H9 (cell line): ENCODE measurements at regions not wholly inside any gene's neighbourhood (a gene's known extent, or its start where the extent isn't known, plus 50 kb on each side); places are given as distances from the start of the nearest gene placed in this dataset.

Experiments
- DNase-seq: peaks from one replicate; pipeline ENCODE4 v3.0.0-alpha.2; 2017
- H2AFZ ChIP-seq: one replicate; pipeline ENCODE4 v1.6.1; 2013; ENCODE audit warnings: mild to moderate bottlenecking, low read length, control low read depth, moderate library complexity
- H2AK5ac ChIP-seq: 2 replicates; pipeline ENCODE4 v1.6.1; 2013; ENCODE audit warnings: low read length, control low read depth, mixed read lengths; ENCODE audit not compliant: insufficient read length
- H2BK120ac ChIP-seq: one replicate; pipeline ENCODE4 v1.6.1; 2013; ENCODE audit warnings: low read depth, mild to moderate bottlenecking, low read length, control low read depth, inconsistent platforms; ENCODE audit not compliant: poor library complexity, severe bottlenecking
- H2BK12ac ChIP-seq: 2 replicates; pipeline ENCODE4 v1.6.1; 2013; ENCODE audit warnings: low read length, control low read depth, mixed read lengths, low read depth; ENCODE audit not compliant: insufficient read length
- H2BK15ac ChIP-seq: 2 replicates; pipeline ENCODE4 v1.6.1; 2013; ENCODE audit warnings: low read depth, low read length, control low read depth
- H2BK20ac ChIP-seq: one replicate; pipeline ENCODE4 v1.6.1; 2013; ENCODE audit warnings: low read depth, mild to moderate bottlenecking, low read length, control low read depth, inconsistent platforms; ENCODE audit not compliant: poor library complexity, severe bottlenecking
- H2BK5ac ChIP-seq: 2 replicates; pipeline ENCODE4 v1.6.1; 2013; ENCODE audit warnings: low read length, control low read depth, mixed read lengths; ENCODE audit not compliant: insufficient read length
- H3K14ac ChIP-seq: 2 replicates; pipeline ENCODE4 v1.6.1; 2013; ENCODE audit warnings: low read length, control low read depth; ENCODE audit not compliant: insufficient read depth
- H3K18ac ChIP-seq: 2 replicates; pipeline ENCODE4 v1.6.1; 2013; ENCODE audit warnings: low read depth, mild to moderate bottlenecking, mixed read lengths, low read length, control low read depth; ENCODE audit not compliant: insufficient read length
- H3K23ac ChIP-seq: 2 replicates; pipeline ENCODE4 v1.6.1; 2013; ENCODE audit warnings: low read length, control low read depth, mixed read lengths, low read depth; ENCODE audit not compliant: insufficient read length
- H3K23me2 ChIP-seq: 2 replicates; pipeline ENCODE4 v1.6.1; 2013; ENCODE audit warnings: low read depth, mild to moderate bottlenecking, mixed read lengths, low read length, control low read depth; ENCODE audit not compliant: insufficient read length, poor library complexity, severe bottlenecking
- H3K27ac ChIP-seq: 2 replicates; pipeline ENCODE4 v1.5.1; 2013; ENCODE audit warnings: low read length, control low read depth, mixed read lengths, low read depth; ENCODE audit not compliant: insufficient read length
- H3K27me3 ChIP-seq: 2 replicates; pipeline ENCODE4 v1.6.1; 2013; ENCODE audit warnings: low read length, control low read depth, inconsistent platforms; ENCODE audit not compliant: insufficient read depth
- H3K4ac ChIP-seq: 2 replicates; pipeline ENCODE4 v1.6.1; 2013; ENCODE audit warnings: low read depth, mild to moderate bottlenecking, control low read depth, inconsistent platforms, low read length, moderate library complexity
- H3K4me1 ChIP-seq: 2 replicates; pipeline ENCODE4 v1.6.1; 2013; ENCODE audit warnings: low read length, control low read depth, inconsistent platforms; ENCODE audit not compliant: insufficient read depth
- H3K4me2 ChIP-seq: 2 replicates; pipeline ENCODE4 v1.6.1; 2013; ENCODE audit warnings: low read length, control low read depth, mixed read lengths; ENCODE audit not compliant: insufficient read length, insufficient read depth
- H3K56ac ChIP-seq: 2 replicates; pipeline ENCODE4 v1.6.1; 2013; ENCODE audit warnings: low read depth, mild to moderate bottlenecking, mixed read lengths, low read length, control low read depth; ENCODE audit not compliant: insufficient read length
- H3K79me1 ChIP-seq: 2 replicates; pipeline ENCODE4 v1.6.1; 2013; ENCODE audit warnings: low read depth, mild to moderate bottlenecking, moderate library complexity, low read length, control low read depth, inconsistent platforms; ENCODE audit not compliant: insufficient read depth, poor library complexity, severe bottlenecking
- H3K79me2 ChIP-seq: 2 replicates; pipeline ENCODE4 v1.6.1; 2013; ENCODE audit warnings: low read length, control low read depth, inconsistent platforms; ENCODE audit not compliant: insufficient read depth
- H3K9ac ChIP-seq: 2 replicates; pipeline ENCODE4 v1.6.1; 2013; ENCODE audit warnings: low read length, control low read depth, mixed read lengths; ENCODE audit not compliant: insufficient read length; ENCODE audit errors: extremely low read depth
- H3K9me3 ChIP-seq: one replicate; pipeline ENCODE4 v1.6.1; 2013; ENCODE audit warnings: low read depth, low read length, inconsistent platforms; ENCODE audit not compliant: control insufficient read depth
- H3T11ph ChIP-seq: one replicate; pipeline ENCODE4 v1.6.1; 2013; ENCODE audit warnings: mild to moderate bottlenecking, low read length, control low read depth, inconsistent platforms
- H4K20me1 ChIP-seq: one replicate; pipeline ENCODE4 v1.6.1; 2013; ENCODE audit not compliant: control insufficient read depth, insufficient read length, insufficient read depth
- H4K5ac ChIP-seq: 2 replicates; pipeline ENCODE4 v1.6.1; 2013; ENCODE audit warnings: low read depth, mild to moderate bottlenecking, mixed read lengths, low read length, control low read depth; ENCODE audit not compliant: insufficient read length
- H4K8ac ChIP-seq: replicated peaks from 2 replicates; pipeline ENCODE4 v1.6.1; 2013; ENCODE audit warnings: low read length, control low read depth, mixed read lengths, low read depth; ENCODE audit not compliant: insufficient read length
- H4K91ac ChIP-seq: 2 replicates; pipeline ENCODE4 v1.6.1; 2013; ENCODE audit warnings: low read depth, mild to moderate bottlenecking, moderate library complexity, mixed read lengths, low read length, control low read depth; ENCODE audit not compliant: insufficient read length
- H3K27ac Mint-ChIP-seq, 3 experiments: 2 replicates in 2 of 3; 3 replicates in 1 of 3; pipeline ENCODE4 v1.8.0; 2020 to 2021; ENCODE audit warnings: mixed read lengths in 3 of 3, mild to moderate bottlenecking in 1 of 3, moderate library complexity in 1 of 3
- H3K27me3 Mint-ChIP-seq: 2 replicates; pipeline ENCODE4 v1.8.0; 2021; ENCODE audit warnings: low read depth, mild to moderate bottlenecking, moderate library complexity, mixed read lengths
- H3K36me3 Mint-ChIP-seq, 3 experiments: 2 replicates in 2 of 3; 3 replicates in 1 of 3; pipeline ENCODE4 v1.8.0; 2020 to 2021; ENCODE audit warnings: low read depth in 3 of 3, mixed read lengths in 3 of 3; ENCODE audit not compliant: insufficient read depth in 1 of 3
- H3K4me1 Mint-ChIP-seq, 2 experiments: 2 replicates each; pipeline ENCODE4 v1.8.0; 2020; ENCODE audit warnings: mixed read lengths in 2 of 2
- H3K4me3 Mint-ChIP-seq, 2 experiments: 2 replicates in 1 of 2; 3 replicates in 1 of 2; pipeline ENCODE4 v1.8.0; 2020 to 2021; ENCODE audit warnings: mild to moderate bottlenecking in 2 of 2, mixed read lengths in 2 of 2, moderate library complexity in 1 of 2
- H3K9me3 Mint-ChIP-seq, 2 experiments: 2 replicates in 1 of 2; 3 replicates in 1 of 2; pipeline ENCODE4 v1.8.0; 2020; ENCODE audit warnings: mild to moderate bottlenecking in 2 of 2, mixed read lengths in 2 of 2, moderate library complexity in 1 of 2
- CTCF ChIP-seq: fragments of 200-600 bp; sonication (generic); conservative IDR thresholded peaks from 3 replicates; pipeline ENCODE4 v1.8.0; 2021; ENCODE audit warnings: antibody characterized with exemption, mild to moderate bottlenecking
- WGBS: extraction: QIAGEN DNeasy Blood & Tissue Kit; methylation state at CpG from one replicate; pipeline ENCODE4 v1.1.7; 2013; ENCODE audit warnings: missing lambda C conversion rate, low lambda C conversion rate, mixed read lengths; ENCODE audit not compliant: insufficient read length; ENCODE audit errors: extremely low coverage; 5-methylcytosine and 5-hydroxymethylcytosine counted together

DNA sequence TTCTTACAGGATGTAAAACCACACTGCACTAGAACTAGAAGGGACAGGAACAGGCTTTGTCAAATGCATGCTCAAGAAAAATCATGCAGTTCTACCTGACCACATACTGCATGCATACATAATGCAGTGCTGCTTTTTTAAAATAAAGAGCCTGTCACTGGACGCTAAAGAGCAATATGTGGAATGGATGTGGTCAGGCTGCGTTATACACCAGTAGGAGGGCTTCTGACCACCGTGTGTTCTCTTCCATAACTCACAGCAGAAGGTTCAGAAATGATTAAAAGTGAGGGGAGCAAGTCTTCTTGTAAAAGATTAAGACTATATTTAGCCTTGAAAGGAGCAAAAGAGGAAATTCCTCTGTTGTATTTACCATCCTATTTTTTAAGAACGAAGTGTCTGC is 392.0 kb downstream of the EMP1 start:
- no peak overlapping the region for H3K27ac ChIP-seq
- H2BK120ac ChIP-seq: no peak overlapping the region
- H2BK12ac ChIP-seq: no peak overlapping the region
- no peak overlapping the region for H4K8ac ChIP-seq
- H2AFZ ChIP-seq: no peak overlapping the region
- H4K20me1 ChIP-seq: no peaks in the 10 kb centered on the region
- H3K4ac ChIP-seq: no peak overlapping the region
- peaks cover 4% of the 10 kb centered on the region; the same call in 1 of the 2 replicates for H3K4me1 ChIP-seq
- H2BK20ac ChIP-seq: no peak overlapping the region
- no peaks in the 10 kb centered on the region for H3K79me2 ChIP-seq
- peaks cover 29% of the 10 kb centered on the region in 2 experiments for H3K4me1 Mint-ChIP-seq
- no peaks in the 10 kb centered on the region for H3K27me3 Mint-ChIP-seq
- TF ChIP-seq CTCF: no peak
- no peak overlapping the region for H3K4me2 ChIP-seq
- H3K14ac ChIP-seq: no peak overlapping the region
- H3K56ac ChIP-seq: no peak overlapping the region
- no peaks in the 10 kb centered on the region for H3K79me1 ChIP-seq
- no peak for DNase-seq
- no peak overlapping the region for H4K5ac ChIP-seq
- no peak overlapping the region for H3K9ac ChIP-seq
- no peaks in the 10 kb centered on the region for H3K27me3 ChIP-seq
- no peak overlapping the region for H3K18ac ChIP-seq
- H3K9me3 Mint-ChIP-seq: peaks cover 2 to 3% of the 10 kb centered on the region in 2 experiments
- no peak overlapping the region for H3T11ph ChIP-seq
- H2AK5ac ChIP-seq: no peak overlapping the region
- H3K4me3 Mint-ChIP-seq: no peak overlapping the region
- H3K36me3 Mint-ChIP-seq: peaks cover 1 to 4% (median 2%) of the 10 kb centered on the region in 3 experiments; a peak in 4 of 7 replicates
- no peak overlapping the region for H2BK15ac ChIP-seq
- peak overlapping the region in 2 of 3 experiments; percentile 61 to 91; a peak in 5 of 7 replicates for H3K27ac Mint-ChIP-seq
- no peak overlapping the region for H3K23ac ChIP-seq
- no CpG with 5 or more reads among the region's 4 CpGs for WGBS
- H2BK5ac ChIP-seq: no peak overlapping the region
- no peaks in the 10 kb centered on the region for H3K9me3 ChIP-seq
- H3K23me2 ChIP-seq: no peaks in the 10 kb centered on the region
- no peak overlapping the region for H4K91ac ChIP-seq
